GM21390 (cell line): ENCODE measurements at regions not wholly inside any gene's neighbourhood (a gene's known extent, or its start where the extent isn't known, plus 50 kb on each side); places are given as distances from the start of the nearest gene placed in this dataset.
"Not testable (repeated sequence)": the region's sequence is repeated elsewhere in the genome, so short reads cannot be mapped to it uniquely, and the experiment has no call there.

Experiments used
- ATAC-seq: cut with Tn5 transposase; IDR thresholded peaks from one replicate; pipeline ENCODE4 v1.9.1; 2021; ENCODE audit not compliant: unreplicated experiment

DNA sequence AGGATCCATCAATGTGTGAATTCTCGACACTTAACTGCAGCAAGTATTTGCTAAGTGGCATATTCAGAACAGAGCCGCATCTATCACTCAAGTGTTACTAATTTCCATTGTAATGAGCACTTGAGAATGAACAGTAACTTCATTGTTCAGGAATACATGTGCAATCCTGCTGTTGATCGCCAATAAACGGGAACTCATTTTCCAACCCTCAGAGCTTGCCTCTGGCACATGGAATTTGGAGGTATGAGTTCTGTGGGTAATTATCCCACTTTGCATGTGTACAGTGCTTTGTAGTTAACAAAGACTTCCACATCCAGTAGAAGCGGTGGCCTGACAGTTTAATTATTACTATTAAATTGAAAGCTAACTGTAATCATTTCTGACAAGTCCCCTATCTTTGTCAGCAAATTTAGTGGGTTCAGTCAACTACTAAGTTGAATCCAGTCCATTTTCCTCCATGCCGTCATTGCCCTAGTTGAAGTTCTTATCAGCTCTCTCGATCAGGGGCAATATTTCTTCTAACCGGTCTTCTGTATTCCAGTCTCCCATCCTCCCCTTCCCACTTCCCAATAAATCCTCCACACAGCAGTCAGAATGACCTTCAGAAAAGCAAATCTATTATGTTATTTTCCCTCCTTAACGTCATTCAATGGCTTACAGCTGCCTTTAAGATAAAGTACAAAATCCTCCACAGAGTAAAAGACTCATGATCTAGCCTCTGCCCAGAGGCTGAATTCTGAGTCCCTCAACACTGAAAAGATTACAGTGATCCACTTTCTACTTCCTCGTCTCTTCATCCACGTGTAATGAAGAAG is 62.4 kb upstream of the GBA3 start:
- not testable (repeated sequence) for ATAC-seq

DNA sequence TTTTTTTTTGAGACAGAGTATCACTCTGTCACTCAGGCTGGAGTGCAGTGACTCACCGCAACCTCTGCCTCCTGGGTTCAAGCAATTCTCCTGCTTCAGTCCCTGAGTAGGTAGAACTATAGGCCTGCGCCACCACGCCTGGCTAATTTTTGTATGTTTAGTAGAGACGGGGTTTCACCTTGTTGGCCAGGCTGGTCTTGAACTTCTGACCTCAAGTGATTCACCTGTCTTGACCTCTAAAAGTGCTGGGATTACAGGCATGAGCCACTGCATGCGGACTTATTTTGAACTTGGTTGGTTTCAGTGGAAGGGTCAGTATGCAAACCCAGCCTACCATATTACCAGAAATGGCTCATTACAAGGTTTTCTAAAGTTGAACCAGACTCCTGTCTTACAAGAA is 61.6 kb upstream of the GBA3 start:
- ATAC-seq = not testable (repeated sequence)

GRCh38 chr4:22634541-22635181 is 58.1 kb upstream of the GBA3 start:
- ATAC-seq = no peak

DNA sequence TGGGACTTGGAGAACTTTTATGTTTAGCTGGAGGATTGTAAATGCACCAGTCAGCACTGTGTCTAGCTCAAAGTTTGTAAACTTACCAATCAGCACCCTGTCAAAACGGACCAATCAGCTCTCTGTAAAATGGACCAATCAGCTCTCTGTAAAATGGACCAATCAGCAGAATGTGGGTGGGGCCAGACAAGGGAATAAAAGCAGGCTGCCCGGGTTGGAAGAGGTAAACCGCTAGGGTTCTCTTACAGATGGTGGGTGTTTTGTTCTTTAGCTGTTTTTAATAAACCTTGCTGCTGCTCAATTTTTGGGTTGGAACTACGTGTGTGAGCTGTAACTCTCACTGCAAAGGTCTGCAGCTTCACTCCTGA is 57.6 kb upstream of the GBA3 start:
- ATAC-seq = not testable (repeated sequence)

GRCh38 chr4:22635692-22636091 is 57.0 kb upstream of the GBA3 start:
- ATAC-seq = no peak

GRCh38 chr4:22637306-22637705 is 55.4 kb upstream of the GBA3 start:
- no peak for ATAC-seq
